Stimulated activated CD8-positive, alpha-beta memory T cell treated with anti-CD3 and anti-CD28 coated beads, Interleukin-7, amount 100 ng/mL, for 48 hours (primary cell): ENCODE measurements at regions not wholly inside any gene's neighbourhood (a gene's known extent, or its start where the extent isn't known, plus 50 kb on each side); places are given as distances from the start of the nearest gene placed in this dataset.
"Not testable (repeated sequence)": the region's sequence is repeated elsewhere in the genome, so short reads cannot be mapped to it uniquely, and the experiment has no call there.

Experiments
- DNase-seq, 2 donors: peaks; one replicate each; pipeline ENCODE4 v3.0.0-alpha.2; 2020; ENCODE audit warnings: low read depth in 1 of 2; ENCODE audit errors: extremely low read depth in 1 of 2

DNA sequence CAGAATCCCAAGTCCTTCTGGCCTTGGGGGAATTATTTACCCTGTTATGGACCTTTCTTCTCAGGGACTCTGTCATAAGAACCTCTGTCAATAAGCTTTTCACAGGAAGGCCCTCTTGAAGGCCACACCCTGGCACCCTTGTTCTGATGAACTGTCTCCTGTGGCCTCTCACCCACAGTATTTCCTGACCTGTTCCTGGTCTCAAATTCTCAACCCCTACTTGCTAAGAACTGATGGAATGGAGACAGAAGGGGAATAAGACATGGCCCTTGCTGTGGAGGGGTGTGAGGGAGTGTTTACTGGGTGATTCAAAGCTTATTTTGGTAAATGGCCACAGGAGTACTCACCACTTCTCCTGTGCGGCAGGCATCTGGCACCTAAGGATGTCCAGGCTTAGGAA is 1082.9 kb downstream of the BCL11B start:
- DNase-seq: no peak

DNA sequence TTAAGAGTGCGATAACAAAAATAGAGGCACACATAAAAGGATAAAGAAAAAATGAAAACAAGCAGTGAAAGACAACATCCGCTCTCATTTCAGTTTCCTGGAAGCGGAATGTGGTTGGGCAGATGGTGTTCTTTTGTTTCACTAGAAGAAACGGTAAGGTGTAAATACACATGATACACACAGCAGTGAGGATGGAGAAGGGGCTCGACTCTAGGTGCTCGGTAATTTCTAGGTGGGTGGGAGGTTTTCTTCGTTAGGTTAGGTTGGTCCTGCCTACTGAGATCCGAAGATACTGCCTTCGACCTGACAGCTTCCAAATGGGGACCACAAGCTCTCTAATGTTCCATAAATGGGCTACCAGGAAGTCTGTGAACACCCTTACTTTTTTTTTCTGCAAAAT is 1082.5 kb downstream of the BCL11B start:
- DNase-seq: no peak

DNA sequence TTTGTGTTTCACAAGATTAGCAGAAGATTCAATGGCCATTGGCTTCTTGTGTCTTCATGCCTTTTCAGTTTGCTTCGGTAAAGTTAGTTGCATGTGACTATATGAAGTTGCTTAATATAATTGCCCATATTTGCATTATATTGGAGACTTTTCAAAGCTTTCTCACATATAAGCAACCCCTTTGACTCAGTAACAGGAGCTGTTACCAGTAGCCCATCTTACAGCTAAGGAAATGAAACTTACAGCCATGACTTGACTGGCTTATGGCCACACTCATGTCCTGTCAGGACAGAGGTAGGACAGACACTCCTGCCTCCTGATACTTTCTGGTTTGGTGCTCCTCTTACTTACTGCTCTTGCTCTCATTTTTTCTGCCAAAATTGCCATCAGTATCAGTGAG is 1082.1 kb downstream of the BCL11B start:
- no peak for DNase-seq

DNA sequence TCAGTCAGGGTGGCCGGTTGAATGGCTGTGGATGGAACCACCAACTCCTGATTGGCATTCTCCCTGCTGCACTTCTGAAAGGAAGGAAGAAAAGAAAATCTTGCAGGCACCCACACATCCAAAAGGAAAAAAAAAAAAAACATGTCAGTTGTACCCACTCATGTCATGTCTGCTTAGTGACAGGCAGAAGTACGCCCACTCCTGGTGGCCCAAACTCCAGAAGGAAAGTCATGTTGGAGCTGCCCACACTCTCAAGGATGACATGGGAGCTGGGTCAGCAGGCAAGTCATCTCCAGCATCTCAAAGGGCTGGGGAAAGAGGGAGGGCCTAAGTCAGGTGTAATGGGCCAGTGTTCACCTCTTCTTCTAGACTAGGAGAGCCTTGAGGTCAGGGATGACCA is 1079.1 kb downstream of the BCL11B start:
- no peak for DNase-seq

DNA sequence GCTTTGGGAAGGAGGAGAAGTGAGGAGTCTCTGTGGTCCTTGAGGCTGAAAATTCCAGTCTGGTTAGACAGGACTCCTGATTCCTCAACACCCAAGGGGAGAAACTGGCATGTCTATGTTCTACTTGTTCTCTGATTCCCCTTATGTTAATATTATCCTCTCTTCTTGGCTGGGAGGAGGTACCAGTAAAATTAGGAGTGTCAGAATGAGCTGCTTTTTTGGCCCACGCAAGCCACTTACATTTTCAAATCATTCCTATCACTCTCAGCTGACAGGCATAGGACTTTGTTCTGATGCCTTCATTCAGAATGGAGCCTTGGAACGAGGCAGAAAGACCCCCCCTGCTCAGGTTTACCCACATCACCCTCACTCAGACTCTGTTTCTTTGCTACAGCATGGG is 1077.2 kb downstream of the BCL11B start:
- DNase-seq: no peak

DNA sequence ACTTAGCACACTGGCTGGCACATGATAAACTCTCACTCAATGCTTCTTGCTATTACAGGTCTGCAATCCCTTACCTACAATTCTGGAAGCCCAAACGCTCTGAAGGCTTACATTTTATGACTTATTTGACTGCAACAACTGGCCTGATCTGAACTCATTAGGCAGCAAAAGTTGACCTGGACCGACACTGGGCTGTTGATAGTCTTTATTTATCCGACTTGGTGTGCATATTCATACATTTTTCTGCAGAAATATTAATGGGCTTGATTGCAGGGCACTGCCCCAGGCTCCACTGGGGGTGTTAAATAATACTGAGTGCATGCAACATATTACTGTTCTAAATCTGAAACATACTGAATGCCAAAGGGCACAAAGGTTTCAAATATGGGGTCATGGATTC is 1076.7 kb downstream of the BCL11B start:
- DNase-seq: no peak

DNA sequence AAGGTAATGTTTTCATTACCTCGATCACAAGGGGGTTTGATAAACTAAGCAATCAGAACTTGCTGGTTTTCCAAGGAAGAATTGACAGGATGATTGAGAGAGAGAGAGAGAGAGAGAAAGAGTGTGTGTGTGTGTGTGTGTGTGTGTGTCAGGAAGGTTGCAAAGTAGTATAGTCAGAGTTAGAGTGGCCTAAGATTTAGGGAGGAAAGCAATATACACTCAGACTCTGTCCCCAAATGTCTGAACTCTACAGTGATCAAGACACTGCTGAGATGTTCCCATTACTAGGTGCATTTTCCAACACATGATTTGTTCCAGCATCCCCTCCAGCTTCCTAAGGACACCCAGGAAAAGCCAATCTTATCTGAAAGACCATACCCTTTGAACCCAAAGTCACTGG is 1074.1 kb downstream of the BCL11B start:
- no peak for DNase-seq

DNA sequence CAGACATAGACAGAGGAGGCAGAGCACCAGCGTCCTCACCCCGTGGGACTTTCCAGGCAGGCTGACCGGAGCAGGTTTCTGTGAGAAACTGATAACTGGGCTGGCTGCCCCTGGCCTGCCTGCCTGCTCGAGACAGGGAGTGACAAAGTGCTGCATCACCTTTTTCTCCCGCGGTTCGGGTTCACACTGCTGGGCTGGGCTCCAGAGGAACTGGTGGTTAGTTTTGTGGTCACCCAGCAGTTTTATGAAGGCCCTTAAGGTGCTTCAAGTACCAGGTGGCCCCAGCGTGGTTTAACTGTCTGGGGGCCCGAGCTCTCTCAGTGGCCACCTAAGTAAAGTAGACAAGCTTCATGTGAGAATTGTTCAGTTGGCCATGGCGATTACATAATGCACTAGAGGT is 1073.6 kb downstream of the BCL11B start:
- DNase-seq: no peak

DNA sequence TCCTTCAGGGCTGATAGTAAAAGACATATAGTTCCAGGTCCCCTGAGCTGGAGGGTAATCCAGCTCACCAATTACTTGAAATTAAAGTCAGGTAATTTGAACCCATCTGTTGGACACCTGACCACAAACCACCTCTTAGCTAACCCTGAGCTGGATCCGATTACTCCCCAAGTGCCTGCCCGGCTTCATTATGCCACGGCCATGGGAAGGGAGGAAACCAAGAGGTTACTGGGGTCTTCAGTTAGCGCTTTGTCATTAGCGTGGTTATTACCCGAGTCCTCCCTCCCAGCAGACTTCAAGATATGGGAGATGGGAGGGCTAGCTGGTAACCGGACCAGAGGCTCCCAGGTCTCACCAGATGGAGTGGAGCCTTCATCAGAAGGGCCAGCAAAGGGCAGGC is 1071.4 kb downstream of the BCL11B start:
- DNase-seq: no peak

DNA sequence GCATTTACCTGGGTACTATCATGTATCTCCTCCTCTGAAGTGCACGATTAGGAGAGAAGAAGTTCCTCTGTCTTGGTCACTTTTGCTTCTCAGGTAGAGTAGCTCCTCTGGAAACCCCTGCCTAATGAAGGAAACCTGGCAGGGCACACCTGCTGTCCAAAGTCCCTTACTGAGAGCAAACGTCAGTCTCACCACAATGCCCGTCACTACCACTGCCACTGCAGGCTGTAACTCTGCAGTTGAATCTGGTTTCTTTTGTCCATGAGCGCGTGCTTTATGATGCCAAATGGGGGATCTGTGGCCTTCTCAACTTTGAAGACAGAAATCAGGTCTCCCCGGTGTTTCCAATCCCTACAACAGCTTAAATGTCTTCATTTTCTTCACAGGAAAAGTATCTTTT is 1068.6 kb downstream of the BCL11B start:
- DNase-seq: no peak

DNA sequence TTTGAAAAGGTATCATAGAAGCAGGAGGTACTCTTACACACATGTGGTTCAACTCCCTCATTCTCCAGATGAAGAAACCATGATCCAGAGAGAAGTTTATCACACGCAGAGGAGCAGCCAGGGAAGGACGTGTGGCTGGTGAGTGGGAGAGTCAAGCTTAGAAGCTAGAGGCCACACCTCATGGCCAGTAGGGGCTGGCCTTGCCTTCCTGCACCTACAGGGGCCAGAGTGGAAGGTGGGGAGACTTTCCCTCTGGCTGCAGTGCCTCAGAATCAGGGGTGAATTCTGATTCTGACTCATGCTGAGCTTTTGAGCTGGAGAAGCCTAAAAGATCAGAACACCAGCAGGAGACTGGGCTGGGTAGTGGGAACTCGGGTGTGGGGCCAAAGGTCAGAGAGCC is 1067.9 kb downstream of the BCL11B start:
- no peak for DNase-seq

DNA sequence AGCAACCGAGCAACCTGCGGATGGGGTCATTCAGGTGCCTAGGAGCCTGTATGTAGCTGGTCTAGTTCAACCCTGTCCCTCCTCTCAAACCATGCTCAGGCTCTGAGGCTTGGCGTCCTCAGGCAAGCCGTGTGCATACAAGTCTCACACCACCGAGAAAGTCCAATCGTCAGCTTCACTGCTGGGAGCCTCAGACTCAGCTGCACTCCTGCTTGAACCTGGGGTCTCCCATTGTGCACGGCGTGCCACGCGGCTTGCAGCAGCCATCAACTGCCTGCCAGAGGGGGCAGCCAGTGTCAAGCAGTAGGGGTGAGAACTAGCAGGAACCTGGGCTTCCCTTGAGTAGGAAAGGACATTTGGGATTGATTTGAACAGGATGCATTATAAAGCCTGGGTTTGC is 1064.6 kb downstream of the BCL11B start:
- DNase-seq: no peak

DNA sequence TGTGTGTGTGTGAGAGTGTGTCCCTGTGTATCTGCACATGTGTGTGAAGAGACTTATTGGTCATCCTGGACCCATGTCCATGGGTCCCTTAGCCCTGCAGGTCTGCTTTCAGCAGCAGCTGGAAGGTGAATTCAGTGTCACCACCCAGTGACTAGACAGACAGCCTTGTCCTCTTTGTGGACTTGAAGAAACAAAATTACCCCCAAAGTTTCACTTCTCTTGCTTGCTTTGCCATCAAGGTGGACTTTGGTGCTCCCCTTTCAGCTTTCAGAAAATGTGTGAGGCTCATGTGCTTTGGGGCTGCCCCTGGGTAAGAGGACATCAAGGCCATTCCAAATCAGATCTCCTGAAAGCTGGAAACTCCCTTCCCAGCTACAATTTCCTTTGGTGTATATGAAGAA is 1063.8 kb downstream of the BCL11B start:
- no peak for DNase-seq

DNA sequence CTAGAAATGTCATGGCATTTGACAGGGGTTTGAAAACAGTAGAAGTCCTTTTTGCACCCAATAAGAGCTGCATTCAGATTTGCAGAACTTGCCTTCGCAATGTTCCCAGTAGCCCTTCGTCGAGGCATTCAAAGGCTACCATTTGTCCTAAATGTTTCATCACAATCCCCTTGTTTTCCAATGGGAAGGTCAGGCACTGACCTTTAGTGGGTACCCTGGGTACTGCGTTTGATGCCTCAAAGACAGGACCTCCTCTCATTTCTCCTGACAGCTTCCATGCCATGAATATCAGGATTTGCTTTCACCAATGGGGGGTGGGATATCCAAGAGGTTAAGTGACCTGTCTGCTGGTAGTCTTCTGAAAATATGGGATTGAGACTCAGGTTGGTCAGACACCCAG is 1063.1 kb downstream of the BCL11B start:
- DNase-seq: no peak

DNA sequence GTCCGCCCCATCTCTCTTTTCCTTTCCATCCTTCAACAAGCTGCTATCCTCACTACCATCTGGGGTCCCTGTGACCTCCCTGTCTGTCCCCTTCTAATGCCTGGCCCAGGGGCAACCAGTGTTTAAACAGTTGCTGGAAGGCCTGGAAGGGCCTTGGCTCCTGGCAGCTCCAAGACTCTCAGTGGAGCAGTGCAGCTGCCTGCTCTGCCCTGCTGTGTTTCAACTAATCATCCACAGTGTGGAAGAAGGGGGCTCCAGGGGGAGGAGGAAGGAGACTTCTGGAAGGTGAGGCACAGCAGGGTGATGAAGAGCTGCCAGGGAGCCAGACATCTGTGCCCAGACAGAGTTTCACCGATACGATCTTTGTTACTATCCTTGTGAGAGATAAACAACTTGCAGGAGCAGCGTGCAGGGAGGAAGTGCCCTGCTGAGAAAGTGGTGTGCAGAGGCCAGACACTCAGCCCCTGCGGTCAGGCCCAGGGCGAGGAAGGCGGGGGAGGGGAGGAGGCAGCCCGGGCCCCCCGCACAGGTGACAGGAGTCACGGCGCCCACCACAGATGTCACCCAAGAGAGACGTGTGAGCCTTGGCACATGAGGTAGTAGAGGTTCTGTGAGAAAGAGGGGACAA is 1061.8 kb downstream of the BCL11B start:
- DNase-seq: no peak

DNA sequence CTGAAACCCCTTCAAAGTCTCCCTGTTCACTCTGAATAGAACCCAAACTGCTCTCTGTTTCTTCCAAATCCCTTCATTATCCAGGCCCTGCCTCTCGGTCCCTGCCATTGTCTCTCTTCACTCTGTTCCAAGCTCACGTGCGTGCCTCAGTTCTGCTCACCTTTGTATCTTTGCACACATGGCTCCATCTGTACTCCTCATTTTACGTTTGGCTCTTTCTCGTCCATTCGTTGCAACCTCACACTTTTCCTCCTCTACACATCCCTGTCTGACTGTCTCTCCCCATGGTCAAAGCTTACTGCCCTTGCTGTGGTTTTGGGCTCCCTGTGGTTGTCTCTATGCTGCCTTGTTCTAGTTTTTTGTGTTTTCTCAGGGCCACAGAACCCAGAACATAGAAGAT is 1054.5 kb downstream of the BCL11B start:
- DNase-seq: no peak

DNA sequence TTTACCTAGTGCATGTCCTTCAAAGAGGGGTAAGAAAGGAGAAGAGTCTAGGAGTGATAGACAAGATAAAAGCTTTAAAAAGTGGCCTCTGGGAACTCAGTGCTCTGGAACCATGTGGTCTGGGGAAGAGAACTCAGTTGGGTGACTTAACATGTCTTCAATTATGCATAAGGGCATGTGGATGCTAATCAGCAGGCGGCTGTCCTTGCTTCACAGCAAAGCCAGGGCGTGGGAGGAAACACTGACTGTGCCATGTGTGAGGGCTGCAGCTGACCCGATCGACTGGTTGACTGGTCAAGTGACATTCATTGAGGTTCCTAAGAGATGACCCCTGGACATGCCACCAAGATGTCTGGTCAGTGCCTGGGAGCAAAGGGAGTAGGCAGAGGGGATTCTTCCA is 1053.8 kb downstream of the BCL11B start:
- DNase-seq: no peak

DNA sequence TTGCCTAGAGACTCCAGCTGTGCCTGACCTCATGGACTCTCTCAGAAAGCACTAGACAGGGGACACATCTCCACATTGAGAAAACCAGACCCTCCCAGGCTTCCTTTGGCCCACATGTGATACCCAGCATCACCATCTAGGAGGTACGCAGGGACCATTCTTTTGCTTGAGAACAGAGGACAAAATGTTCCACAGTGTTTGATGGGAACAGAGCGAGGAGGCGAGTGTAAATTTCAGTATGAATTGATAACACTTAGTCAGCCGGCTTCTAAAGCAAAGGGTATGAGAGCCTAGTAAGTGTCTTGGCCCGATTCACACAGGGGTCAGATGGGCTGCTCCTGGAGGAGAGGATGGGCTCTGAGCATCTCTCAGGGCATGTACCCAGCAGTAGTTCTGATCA is 1052.4 kb downstream of the BCL11B start:
- no peak for DNase-seq

DNA sequence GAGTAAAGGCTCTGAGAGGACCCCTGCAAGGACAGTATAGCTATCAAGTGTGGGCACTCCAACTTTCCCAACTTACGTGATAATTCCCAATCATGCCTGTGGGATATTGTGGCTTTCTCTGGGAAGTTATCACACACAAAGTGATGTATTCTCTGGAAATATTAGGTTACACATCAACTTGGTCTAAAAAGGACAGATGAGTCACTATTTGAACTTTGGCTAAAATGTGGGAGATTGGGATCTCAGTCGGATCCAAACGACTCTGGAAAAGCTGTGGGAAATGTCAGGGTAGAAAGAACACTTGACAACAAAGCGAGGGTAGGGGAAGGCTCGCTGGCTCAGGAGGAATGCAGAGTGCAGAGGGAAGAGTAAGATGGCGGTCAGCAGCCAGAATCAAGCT is 1048.9 kb downstream of the BCL11B start:
- DNase-seq: no peak

DNA sequence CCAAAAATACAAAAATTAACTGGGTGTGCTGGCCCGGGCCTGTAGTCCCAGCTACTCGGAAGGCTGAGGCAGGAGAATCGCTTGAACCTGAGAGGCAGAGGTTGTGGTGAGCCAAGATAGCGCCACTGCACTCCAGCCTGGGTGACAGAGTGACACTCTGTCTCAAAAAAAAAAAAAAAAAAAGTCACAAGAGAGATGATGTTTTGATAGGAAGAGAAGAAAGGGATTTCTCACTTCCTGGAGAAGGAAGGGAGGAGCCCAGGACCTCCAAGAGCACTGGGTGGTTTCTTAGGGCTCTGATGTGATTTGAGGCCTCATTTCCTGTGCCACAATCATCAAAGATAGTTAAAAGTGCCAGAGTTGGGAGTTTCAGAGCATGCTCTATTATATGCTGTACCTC is 1048.3 kb downstream of the BCL11B start:
- DNase-seq: not testable (repeated sequence)

DNA sequence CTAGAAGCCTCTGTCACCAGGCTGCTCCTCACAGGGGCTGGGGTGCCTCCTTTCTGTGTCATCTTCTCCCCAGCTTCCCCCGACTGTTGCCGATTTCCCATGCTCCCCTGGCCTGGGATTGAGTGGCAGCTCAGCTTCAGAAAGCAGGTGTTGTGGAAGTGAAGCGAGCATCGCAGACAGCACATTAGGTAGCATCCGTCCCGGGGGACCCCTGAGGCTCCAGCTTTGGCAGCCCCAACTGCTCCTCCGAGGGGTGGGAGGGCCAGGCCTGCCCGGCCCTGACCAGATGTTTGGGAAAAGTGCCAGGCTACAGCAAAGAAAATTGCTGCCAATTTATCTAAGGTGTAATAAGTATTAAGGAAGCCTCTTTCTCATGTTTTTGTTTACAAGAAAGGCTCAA is 1045.6 kb downstream of the BCL11B start:
- DNase-seq: no peak

DNA sequence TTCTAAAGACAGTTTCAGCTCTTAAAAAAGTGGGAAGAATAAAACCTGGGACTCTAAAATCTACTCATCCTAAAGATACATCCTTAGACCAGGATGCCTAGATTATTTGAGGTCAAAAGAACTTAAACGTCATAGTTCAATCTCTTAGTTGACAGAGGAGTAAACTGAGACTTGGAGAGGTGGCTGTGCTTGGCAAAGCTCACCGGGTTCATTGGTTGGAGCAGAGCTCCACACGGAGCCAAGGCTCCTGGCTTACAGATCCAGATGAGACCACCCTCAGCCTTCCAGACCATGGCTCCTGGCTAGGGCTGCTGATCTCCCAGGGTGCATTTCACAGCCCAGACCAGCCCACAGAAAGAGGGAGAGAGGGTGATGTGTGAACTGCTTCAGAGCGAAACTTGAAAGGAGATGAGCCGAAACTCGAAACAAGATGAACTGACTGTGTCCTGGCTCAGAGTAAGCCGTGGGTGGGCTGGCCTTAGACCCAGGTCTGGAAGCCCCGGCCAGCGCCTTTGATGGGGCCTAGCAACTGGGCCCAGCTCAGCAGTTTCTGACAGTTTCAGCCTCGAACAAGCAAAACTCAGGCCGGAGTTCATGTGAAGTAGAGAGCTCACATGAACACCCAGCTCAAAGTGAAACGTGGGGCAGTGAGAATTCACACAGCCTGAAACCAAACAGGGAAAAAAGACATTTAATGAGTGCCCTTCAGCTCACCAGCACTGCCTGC is 1044.8 kb downstream of the BCL11B start:
- peak; percentile 46 to 73 for DNase-seq

DNA sequence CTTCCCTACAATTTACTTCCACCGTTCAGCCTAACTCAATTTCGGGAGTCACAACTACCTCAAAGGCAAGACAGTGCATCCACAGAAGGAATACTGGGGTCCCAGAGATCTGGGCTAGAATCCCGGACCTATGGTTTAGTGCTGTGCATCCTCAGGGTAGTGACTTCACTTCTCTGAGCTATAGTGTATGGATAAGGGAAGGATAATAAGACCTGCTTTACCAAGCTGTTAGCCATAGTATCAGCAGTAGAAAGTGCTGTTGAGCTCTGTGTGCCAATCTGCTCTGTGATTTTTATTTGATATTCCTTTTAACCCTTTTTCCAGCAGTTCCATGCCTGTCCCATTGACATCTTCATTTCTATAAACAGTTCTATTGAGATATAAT is 1044.3 kb downstream of the BCL11B start:
- DNase-seq: no peak
